Astrocyte (in vitro differentiated cells and primary cell): ENCODE measurements at regions not wholly inside any gene's neighbourhood (a gene's known extent, or its start where the extent isn't known, plus 50 kb on each side); places are given as distances from the start of the nearest gene placed in this dataset.

ENCODE experiments used
- DNase-seq: peaks from one replicate; pipeline ENCODE4 v3.0.0-alpha.2; 2010; ENCODE audit warnings: low read depth
- FAIRE-seq: peaks from 2 replicates; lab custom pipeline; 2011; peaks lifted over from hg19 to GRCh38; lab: Jason Lieb, UNC
- H2AFZ ChIP-seq: 2 replicates; pipeline ENCODE4 v1.6.0; 2012; ENCODE audit warnings: low read depth, low read length, inconsistent platforms
- H3K27ac ChIP-seq: 2 replicates; pipeline ENCODE4 v1.5.1; 2011; ENCODE audit warnings: low read depth, low read length, inconsistent platforms
- H3K27me3 ChIP-seq: 2 replicates; pipeline ENCODE4 v1.6.0; 2011; ENCODE audit warnings: low read length, inconsistent platforms; ENCODE audit not compliant: insufficient read depth
- H3K36me3 ChIP-seq: 2 replicates; pipeline ENCODE4 v1.5.1; 2011; ENCODE audit warnings: low read length, inconsistent platforms; ENCODE audit not compliant: insufficient read depth
- H3K4me1 ChIP-seq: 2 replicates; pipeline ENCODE4 v1.5.1; 2011; ENCODE audit warnings: low read length, inconsistent platforms; ENCODE audit not compliant: insufficient read depth
- H3K4me2 ChIP-seq: 2 replicates; pipeline ENCODE4 v1.6.0; 2012; ENCODE audit warnings: low read length, inconsistent platforms
- H3K4me3 ChIP-seq: 2 replicates; pipeline ENCODE4 v1.5.1; 2011; ENCODE audit warnings: low read depth, mild to moderate bottlenecking, low read length, inconsistent platforms; ENCODE audit not compliant: insufficient read depth
- H3K79me2 ChIP-seq: 2 replicates; pipeline ENCODE4 v1.6.0; 2012; ENCODE audit warnings: mild to moderate bottlenecking, low read length, inconsistent platforms; ENCODE audit not compliant: insufficient read depth
- H3K9ac ChIP-seq: 2 replicates; pipeline ENCODE4 v1.6.0; 2012; ENCODE audit warnings: mild to moderate bottlenecking, low read length, inconsistent platforms
- H3K9me3 ChIP-seq: 2 replicates; pipeline ENCODE4 v1.5.1; 2012; ENCODE audit warnings: low read depth, mild to moderate bottlenecking, low read length, inconsistent platforms; ENCODE audit not compliant: insufficient read depth
- H4K20me1 ChIP-seq: 2 replicates; pipeline ENCODE4 v1.6.0; 2012; ENCODE audit warnings: low read length, inconsistent platforms; ENCODE audit not compliant: insufficient read depth
- H3K27ac Mint-ChIP-seq: one replicate; pipeline ENCODE4 v1.8.0; 2021; ENCODE audit warnings: mild to moderate bottlenecking, mixed read lengths; ENCODE audit not compliant: unreplicated experiment
- H3K27me3 Mint-ChIP-seq: one replicate; pipeline ENCODE4 v1.8.0; 2021; ENCODE audit warnings: low read depth, mixed read lengths; ENCODE audit not compliant: unreplicated experiment
- H3K36me3 Mint-ChIP-seq: one replicate; pipeline ENCODE4 v1.8.0; 2021; ENCODE audit warnings: low read depth, mixed read lengths; ENCODE audit not compliant: unreplicated experiment
- H3K4me1 Mint-ChIP-seq: one replicate; pipeline ENCODE4 v1.8.0; 2021; ENCODE audit warnings: low read depth, mixed read lengths; ENCODE audit not compliant: unreplicated experiment
- H3K4me3 Mint-ChIP-seq: one replicate; pipeline ENCODE4 v1.8.0; 2021; ENCODE audit warnings: mild to moderate bottlenecking, moderate library complexity, mixed read lengths; ENCODE audit not compliant: unreplicated experiment
- H3K9me3 Mint-ChIP-seq: one replicate; pipeline ENCODE4 v1.8.0; 2021; ENCODE audit warnings: mild to moderate bottlenecking, mixed read lengths; ENCODE audit not compliant: unreplicated experiment
- EZH2 ChIP-seq: IDR thresholded peaks from 2 replicates; pipeline ENCODE4 v1.6.1; 2012; ENCODE audit warnings: mild to moderate bottlenecking, low read length, inconsistent platforms; ENCODE audit not compliant: insufficient read depth
- TF ChIP-seq, protein P1 (sequence below): IDR thresholded peaks from 2 replicates; pipeline ENCODE4 v1.5.1; 2011; ENCODE audit warnings: low read depth, mild to moderate bottlenecking, inconsistent platforms, low read length, moderate library complexity; ENCODE audit not compliant: insufficient read depth

DNA sequence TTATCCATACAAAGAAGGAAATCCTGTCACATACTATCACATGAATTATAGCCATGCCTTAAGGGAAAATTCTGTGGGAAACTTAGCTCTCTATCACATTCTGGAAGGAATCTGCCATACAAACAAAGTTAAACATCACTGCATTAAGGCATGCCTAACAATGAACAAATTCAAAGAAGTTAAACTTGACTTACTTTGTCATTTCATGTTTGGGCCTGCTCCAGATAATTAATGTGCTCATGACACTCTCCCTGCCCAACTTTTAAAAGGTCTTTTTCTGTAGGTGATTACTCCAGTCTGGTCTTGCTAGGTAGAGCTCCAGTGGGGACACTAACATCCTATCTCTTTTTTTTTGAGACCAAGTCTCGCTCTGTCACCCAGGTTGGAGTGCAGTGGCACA, 230.5 kb downstream of the AEBP2 start:
- TF ChIP-seq EZH2 = no peak
- TF ChIP-seq, protein P1, sequence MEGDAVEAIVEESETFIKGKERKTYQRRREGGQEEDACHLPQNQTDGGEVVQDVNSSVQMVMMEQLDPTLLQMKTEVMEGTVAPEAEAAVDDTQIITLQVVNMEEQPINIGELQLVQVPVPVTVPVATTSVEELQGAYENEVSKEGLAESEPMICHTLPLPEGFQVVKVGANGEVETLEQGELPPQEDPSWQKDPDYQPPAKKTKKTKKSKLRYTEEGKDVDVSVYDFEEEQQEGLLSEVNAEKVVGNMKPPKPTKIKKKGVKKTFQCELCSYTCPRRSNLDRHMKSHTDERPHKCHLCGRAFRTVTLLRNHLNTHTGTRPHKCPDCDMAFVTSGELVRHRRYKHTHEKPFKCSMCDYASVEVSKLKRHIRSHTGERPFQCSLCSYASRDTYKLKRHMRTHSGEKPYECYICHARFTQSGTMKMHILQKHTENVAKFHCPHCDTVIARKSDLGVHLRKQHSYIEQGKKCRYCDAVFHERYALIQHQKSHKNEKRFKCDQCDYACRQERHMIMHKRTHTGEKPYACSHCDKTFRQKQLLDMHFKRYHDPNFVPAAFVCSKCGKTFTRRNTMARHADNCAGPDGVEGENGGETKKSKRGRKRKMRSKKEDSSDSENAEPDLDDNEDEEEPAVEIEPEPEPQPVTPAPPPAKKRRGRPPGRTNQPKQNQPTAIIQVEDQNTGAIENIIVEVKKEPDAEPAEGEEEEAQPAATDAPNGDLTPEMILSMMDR = no peak
- H3K9me3 Mint-ChIP-seq = no peaks in the 10 kb centered on the region
- DNase-seq = no peak
- H3K4me3 ChIP-seq = no peak overlapping the region
- H3K4me1 Mint-ChIP-seq = no peaks in the 10 kb centered on the region
- H3K27me3 ChIP-seq = no peaks in the 10 kb centered on the region
- H3K4me3 Mint-ChIP-seq = no peak overlapping the region
- FAIRE-seq = no peak
- H3K27ac Mint-ChIP-seq = no peak overlapping the region
- H3K27ac ChIP-seq = no peak overlapping the region
- no peaks in the 10 kb centered on the region for H3K79me2 ChIP-seq
- no peaks in the 10 kb centered on the region for H3K36me3 Mint-ChIP-seq
- H3K9ac ChIP-seq = no peak overlapping the region
- H3K4me1 ChIP-seq = no peaks in the 10 kb centered on the region
- no peaks in the 10 kb centered on the region for H3K9me3 ChIP-seq
- no peaks in the 10 kb centered on the region for H3K27me3 Mint-ChIP-seq
- no peaks in the 10 kb centered on the region for H4K20me1 ChIP-seq
- H3K36me3 ChIP-seq = no peaks in the 10 kb centered on the region
- H3K4me2 ChIP-seq = no peak overlapping the region
- H2AFZ ChIP-seq = no peak overlapping the region

DNA sequence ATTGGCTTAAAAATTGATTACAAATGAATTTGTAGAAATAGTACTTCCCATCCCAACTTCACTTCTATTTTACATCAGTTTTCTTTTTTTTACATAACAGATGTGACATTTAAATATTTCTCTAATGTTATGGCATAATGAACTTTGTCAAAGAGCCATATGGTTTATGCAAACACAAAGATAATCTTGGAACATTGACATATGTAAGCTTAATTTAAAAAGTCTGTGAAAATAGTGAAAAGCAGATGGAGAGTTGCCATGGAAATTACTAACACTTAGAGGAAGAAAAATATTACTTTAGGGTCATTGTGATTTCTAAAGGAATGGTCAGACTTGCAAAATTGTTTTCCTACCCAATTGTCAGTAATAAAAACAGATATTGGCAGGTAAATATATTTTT, 232.4 kb downstream of the AEBP2 start:
- FAIRE-seq (no peak), DNase-seq (no peak)
- Mint-ChIP-seq H3K27ac (no peak overlapping the region), H3K9me3 (peaks cover 2% of the 10 kb centered on the region), H3K4me3 (no peak overlapping the region), H3K36me3 (peaks cover under 1% of the 10 kb centered on the region), H3K27me3 (no peaks in the 10 kb centered on the region), H3K4me1 (no peaks in the 10 kb centered on the region)
- no peaks in the 10 kb centered on the region for H3K9me3 ChIP-seq
- H3K4me2 ChIP-seq = no peak overlapping the region
- H3K36me3 ChIP-seq = no peaks in the 10 kb centered on the region
- no peaks in the 10 kb centered on the region for H3K27me3 ChIP-seq
- no peaks in the 10 kb centered on the region for H4K20me1 ChIP-seq
- TF ChIP-seq, protein P1 = no peak
- no peak for TF ChIP-seq EZH2
- H3K27ac ChIP-seq = no peak overlapping the region
- H3K4me1 ChIP-seq = no peaks in the 10 kb centered on the region
- H3K9ac ChIP-seq = no peak overlapping the region
- H2AFZ ChIP-seq = no peak overlapping the region
- H3K79me2 ChIP-seq = no peaks in the 10 kb centered on the region
- no peak overlapping the region for H3K4me3 ChIP-seq

DNA sequence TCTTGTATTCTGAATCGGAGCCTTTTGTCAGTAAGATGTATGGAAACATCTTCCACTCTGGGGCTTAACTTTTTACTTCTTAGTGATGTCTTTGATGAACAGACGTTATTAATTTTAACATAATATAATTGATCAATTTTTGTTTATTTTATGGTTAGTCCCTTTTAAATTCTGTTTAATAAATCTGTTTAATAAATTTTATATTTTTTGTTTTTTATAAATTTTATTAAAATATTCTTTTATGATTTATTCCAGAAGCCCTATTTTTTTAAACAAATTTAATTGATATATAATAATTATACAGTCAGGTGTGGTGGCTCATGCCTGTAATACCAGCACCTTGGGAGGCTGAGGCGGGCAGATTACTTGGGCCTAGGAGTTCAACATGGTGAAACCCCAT, 235.1 kb downstream of the AEBP2 start:
- no peak for DNase-seq
- Histone ChIP-seq H3K9ac (no peak overlapping the region), H3K9me3 (no peaks in the 10 kb centered on the region), H3K36me3 (no peaks in the 10 kb centered on the region), H3K4me1 (no peaks in the 10 kb centered on the region), H3K4me3 (no peak overlapping the region), H3K4me2 (no peak overlapping the region), H3K27me3 (no peaks in the 10 kb centered on the region), H3K27ac (no peak overlapping the region), H3K79me2 (no peaks in the 10 kb centered on the region), H4K20me1 (no peaks in the 10 kb centered on the region), H2AFZ (no peak overlapping the region)
- Mint-ChIP-seq H3K9me3 (peaks cover 8% of the 10 kb centered on the region), H3K4me3 (no peak overlapping the region), H3K27me3 (no peaks in the 10 kb centered on the region), H3K27ac (no peak overlapping the region), H3K4me1 (no peaks in the 10 kb centered on the region), H3K36me3 (peaks cover 4% of the 10 kb centered on the region)
- no peak for FAIRE-seq
- TF ChIP-seq, protein P1 = no peak
- TF ChIP-seq EZH2 = no peak
